Body of pancreas (tissue), 4 donors: ENCODE measurements at regions not wholly inside any gene's neighbourhood (a gene's known extent, or its start where the extent isn't known, plus 50 kb on each side); places are given as distances from the start of the nearest gene placed in this dataset. TPM values are rescaled to one million over a fixed set of nuclear protein-coding genes. Genes with fewer than 3 reads are reported as not detected.
A peak's percentile ranks its signal among the peaks of the same experiment; 100 is the strongest.

ENCODE experiments used
- ATAC-seq: fragments of 150-250 bp; one replicate; pipeline ENCODE4 v1.9.1; 2016
- DNase-seq, 4 donors: peaks; one replicate each; pipeline ENCODE4 v3.0.0-alpha.2; 2019
- H3K27ac ChIP-seq, 4 donors: fragments of 200-600 bp; sonication (generic); 1 replicate in 3 of 4; 2 replicates in 1 of 4; pipeline versions ENCODE4 v1.5.1 to v1.6.1; 2016 to 2019; ENCODE audit warnings: mild to moderate bottlenecking in 1 of 4, mixed read lengths in 1 of 4, moderate library complexity in 1 of 4
- H3K27me3 ChIP-seq, 2 donors: fragments of 200-600 bp; sonication (generic); one replicate each; pipeline ENCODE4 v1.6.0; 2016; ENCODE audit warnings: mild to moderate bottlenecking in 1 of 2
- H3K36me3 ChIP-seq, 2 donors: fragments of 200-600 bp; sonication (generic); replicated peaks in 1 of 2; 2 replicates each; pipeline ENCODE4 v1.5.1; 2016; ENCODE audit warnings: low read depth in 2 of 2; ENCODE audit not compliant: insufficient read depth in 1 of 2
- H3K4me1 ChIP-seq: fragments of 200-600 bp; sonication (generic); one replicate; pipeline ENCODE4 v1.6.0; 2016
- H3K4me3 ChIP-seq, 2 donors: fragments of 200-600 bp; sonication (generic); 1 replicate in 1 of 2; 2 replicates in 1 of 2; pipeline ENCODE4 v1.5.1; 2016 to 2019
- H3K9me3 ChIP-seq, 3 donors: fragments of 200-600 bp; sonication (generic); 1 replicate in 2 of 3; 2 replicates in 1 of 3; pipeline ENCODE4 v1.5.1; 2016
- POLR2A ChIP-seq, 3 donors: fragments of 450-650 bp; IDR thresholded peaks; one replicate each; pipeline ENCODE4 v1.6.1; 2016; ENCODE audit warnings: antibody characterized with exemption in 3 of 3, mild to moderate bottlenecking in 2 of 3
- WGBS, 2 donors: methylation state at CpG; one replicate each; pipeline ENCODE4 v1.1.5; 2017; 5-methylcytosine and 5-hydroxymethylcytosine counted together
- intact Hi-C: fragments of 100-400 bp; cut with DNase I; formaldehyde crosslinking; loops from one replicate; pipeline ENCODE4 v1.15.1; 2023
- small RNA-seq: library from RNA; depleted of rRNA; stranded (forward); fragments of <200 nt; gene quantifications from one replicate; pipeline ENCODE3, GENCODE V24; 2016
- TF ChIP-seq, protein P1 (sequence below), 7 experiments: fragments of 450-650 bp in 4 of 7; fragments of 200-600 bp in 3 of 7; sonication (generic) in 3 of 7; IDR thresholded peaks; one replicate each; pipeline ENCODE4 v1.5.1; 2016 to 2019; ENCODE audit warnings: antibody characterized with exemption in 7 of 7

DNA sequence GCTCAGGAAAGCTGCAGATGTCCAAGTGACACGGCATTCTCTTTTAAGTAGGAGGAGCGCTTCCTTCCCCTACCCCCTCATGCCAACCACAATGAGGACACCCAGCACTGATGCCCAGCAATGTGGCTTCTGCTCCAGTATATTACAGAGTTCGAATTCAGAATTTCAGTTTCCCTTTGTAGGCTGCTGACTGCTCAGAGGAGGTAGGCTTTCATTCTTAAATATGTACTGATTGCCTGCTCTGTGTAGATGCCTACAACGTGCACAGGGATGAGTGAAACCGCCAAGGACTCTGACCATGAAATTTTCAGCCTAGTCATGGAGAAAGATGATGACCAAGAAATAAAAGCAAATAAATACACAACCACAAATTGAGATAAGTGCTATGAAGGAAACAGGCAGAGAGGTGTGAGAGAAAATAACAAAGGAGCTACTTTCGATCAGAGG, 50.9 kb upstream of the TNFAIP3 start:
- DNase-seq (peak in 1 of 4 donors; percentile 20), ATAC-seq (no peak)
- WGBS, 2 donors, result 46 to 80% methylated on average over 6 of the region's 6 CpGs
- H3K4me1 ChIP-seq, result peaks cover 3% of the 10 kb centered on the region
- no peak overlapping the region for H3K4me3 ChIP-seq
- TF ChIP-seq POLR2A (IDR thresholded peaks at IDR 0.05), result no peak
- TF ChIP-seq, protein P1, sequence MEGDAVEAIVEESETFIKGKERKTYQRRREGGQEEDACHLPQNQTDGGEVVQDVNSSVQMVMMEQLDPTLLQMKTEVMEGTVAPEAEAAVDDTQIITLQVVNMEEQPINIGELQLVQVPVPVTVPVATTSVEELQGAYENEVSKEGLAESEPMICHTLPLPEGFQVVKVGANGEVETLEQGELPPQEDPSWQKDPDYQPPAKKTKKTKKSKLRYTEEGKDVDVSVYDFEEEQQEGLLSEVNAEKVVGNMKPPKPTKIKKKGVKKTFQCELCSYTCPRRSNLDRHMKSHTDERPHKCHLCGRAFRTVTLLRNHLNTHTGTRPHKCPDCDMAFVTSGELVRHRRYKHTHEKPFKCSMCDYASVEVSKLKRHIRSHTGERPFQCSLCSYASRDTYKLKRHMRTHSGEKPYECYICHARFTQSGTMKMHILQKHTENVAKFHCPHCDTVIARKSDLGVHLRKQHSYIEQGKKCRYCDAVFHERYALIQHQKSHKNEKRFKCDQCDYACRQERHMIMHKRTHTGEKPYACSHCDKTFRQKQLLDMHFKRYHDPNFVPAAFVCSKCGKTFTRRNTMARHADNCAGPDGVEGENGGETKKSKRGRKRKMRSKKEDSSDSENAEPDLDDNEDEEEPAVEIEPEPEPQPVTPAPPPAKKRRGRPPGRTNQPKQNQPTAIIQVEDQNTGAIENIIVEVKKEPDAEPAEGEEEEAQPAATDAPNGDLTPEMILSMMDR (IDR thresholded peaks at IDR 0.05), result no peak
- intact Hi-C loops, result no loop called here
- H3K36me3 ChIP-seq, result no peaks in the 10 kb centered on the region
- H3K27ac ChIP-seq, result no peak overlapping the region
- no peaks in the 10 kb centered on the region for H3K27me3 ChIP-seq
- H3K9me3 ChIP-seq, result no peaks in the 10 kb centered on the region

DNA sequence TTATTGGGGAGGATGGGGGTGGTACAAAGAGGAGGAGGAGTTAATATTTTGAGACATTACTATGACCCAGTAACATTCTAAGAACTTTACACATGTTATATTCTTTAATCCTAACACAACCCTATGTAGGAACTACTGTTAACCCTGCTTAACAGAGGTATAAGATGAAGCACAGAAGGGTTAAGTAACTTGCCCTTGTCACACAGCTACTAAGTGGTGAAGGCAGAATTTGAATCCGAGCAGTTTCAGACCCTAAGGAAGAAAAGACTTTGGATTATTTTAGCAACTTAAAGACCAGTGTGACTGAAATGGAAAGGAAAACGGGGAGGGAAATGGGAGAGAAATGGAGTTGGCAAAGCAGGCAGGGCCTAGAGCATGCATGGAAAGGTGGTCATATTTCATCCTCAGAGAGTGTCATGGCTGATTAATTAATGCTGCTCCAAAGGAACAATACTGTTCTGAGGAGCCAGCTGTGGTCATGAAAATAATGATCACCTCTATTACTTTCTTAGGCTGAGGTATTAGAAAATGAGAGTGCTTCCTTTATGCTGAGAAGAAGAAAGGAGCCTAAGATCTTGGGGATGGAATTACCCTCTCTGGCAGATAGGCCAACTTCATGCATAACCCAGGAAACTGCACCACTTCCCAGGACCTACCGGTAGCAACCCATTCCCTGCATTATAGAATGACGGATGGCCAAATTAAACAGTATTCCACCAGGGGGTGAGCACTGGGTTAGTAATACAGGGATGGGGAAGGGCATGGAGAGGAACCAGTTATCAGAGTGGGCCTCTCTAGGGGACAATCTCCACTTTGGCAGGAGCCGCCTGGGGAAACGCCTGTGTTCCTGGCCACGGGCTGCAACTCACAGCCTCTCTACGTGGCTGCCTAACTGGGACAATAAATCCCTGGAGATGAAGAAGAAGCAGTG, 50.1 kb upstream of the TNFAIP3 start:
- ATAC-seq (no peak), DNase-seq (no peak)
- Histone ChIP-seq H3K4me1 (no peaks in the 10 kb centered on the region), H3K9me3 (no peaks in the 10 kb centered on the region), H3K27me3 (no peaks in the 10 kb centered on the region), H3K27ac (no peak overlapping the region), H3K4me3 (no peak overlapping the region), H3K36me3 (no peaks in the 10 kb centered on the region)
- intact Hi-C loops, result no loop called here
- TF ChIP-seq POLR2A (IDR thresholded peaks at IDR 0.05), result no peak
- TF ChIP-seq, protein P1 (IDR thresholded peaks at IDR 0.05), result no peak
- WGBS, 2 donors, result 73 to 85% methylated on average over 8 of the region's 8 CpGs

Small RNA genes lying in the stretch of these regions (small RNA-seq; reads per million reads assigned to genes)
- gene RF00019, result not detected
